Activated CD4-positive, alpha-beta T cell treated with anti-CD3 and anti-CD28 coated beads, Interleukin-2, amount 50 U/mL, for 24 hours (primary cell): ENCODE measurements at regions not wholly inside any gene's neighbourhood (a gene's known extent, or its start where the extent isn't known, plus 50 kb on each side); places are given as distances from the start of the nearest gene placed in this dataset.
"Not testable (repeated sequence)": the region's sequence is repeated elsewhere in the genome, so short reads cannot be mapped to it uniquely, and the experiment has no call there.

Experiments
- DNase-seq, 2 donors: peaks; one replicate each; pipeline ENCODE4 v3.0.0-alpha.2; 2020; ENCODE audit warnings: low read depth in 1 of 2, low spot score in 1 of 2

DNA sequence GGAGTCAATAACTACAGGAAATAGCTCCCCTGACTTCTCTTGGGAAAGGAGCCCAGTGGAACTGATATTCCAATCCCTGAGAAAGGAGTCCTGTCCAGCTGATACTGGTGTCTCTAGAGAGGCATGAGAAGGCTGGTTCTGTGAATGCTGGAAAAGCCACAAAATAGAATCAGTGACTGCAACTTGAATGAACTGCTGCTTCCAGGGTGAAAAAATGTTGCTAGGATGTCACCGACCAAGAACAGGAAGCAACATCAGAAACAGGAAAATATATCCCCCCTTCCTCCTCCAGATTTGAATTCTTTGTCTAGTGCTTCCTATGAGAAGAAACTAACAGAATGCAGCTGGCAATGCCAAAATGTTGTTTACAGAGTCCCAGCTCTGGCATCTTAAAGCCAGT is 269.3 kb upstream of the LYPLAL1 start:
- DNase-seq, result no peak

DNA sequence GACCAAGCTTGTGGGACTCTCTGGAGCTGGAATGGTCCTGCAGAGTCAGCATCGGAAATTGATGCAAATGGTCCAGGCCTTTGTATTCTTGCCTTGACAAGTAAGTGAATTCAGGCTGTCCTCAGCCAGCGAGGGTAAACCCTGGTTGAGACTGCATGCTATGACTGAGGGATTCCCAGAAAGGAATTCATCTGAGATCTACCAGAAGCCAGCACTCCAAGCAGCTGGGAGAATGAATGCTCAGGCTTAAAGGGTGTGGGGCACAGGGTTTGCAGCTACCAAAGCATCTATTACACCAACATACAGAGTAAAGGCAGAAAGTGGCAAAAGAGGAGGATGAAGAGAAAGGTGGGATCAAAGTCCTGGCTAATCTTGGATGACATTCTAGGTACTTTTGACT is 257.0 kb upstream of the LYPLAL1 start:
- no peak for DNase-seq

DNA sequence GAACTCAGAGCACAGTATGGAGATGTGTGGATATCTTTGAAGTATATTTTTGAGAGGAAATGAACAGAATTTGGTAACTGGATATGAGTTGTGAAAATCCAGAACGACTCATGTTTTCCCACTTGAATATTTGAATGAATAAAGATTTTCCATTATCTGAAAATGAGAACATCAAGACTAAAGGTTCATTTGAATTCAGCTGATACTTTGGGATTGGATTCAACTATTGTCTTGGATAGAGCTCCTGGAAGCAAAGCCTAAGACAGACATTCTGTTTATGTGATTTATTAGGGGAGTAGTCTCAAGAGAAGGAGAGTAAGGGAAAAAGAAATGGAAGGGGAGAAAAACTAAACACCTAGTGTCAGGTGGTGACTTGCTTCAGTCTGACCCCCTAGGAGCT is 256.0 kb upstream of the LYPLAL1 start:
- no peak for DNase-seq

DNA sequence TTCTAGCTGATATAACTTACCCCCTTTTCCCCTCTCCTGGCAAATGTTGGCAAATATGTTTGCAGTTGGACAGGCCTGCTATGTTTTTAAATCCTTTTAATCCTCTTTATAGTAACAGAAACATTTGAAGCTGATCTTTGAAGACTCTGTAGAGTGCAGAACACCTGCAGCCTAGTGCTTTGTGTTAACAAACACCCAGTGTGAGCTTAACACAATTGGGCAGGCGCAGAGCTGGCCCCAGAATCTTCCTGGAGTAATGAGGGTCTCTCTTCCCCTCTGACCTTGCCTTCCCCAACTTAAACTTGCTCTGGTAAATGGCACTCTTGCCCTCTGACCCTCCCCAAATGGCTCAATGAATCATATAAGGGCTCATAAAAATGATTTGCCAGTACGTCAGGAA is 247.9 kb upstream of the LYPLAL1 start:
- DNase-seq, result no peak

DNA sequence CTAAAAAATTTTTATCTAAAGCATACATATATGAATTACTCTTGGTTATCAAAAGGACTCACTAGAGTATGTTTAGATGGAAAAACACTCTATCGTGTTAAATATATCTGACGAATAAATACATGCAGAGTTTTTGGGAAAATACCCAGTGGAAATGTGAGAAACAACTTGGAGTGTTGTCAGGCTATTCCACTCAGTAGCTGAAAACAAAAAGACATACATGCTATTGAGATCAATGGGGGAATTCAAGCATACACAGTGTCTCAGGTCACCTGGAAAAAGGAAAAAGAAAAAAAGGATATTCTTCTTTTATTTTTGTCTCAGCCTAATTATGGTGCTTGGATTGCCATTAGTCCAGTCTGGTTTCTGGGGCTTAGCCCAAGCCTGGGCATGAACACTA is 247.0 kb upstream of the LYPLAL1 start:
- no peak for DNase-seq

DNA sequence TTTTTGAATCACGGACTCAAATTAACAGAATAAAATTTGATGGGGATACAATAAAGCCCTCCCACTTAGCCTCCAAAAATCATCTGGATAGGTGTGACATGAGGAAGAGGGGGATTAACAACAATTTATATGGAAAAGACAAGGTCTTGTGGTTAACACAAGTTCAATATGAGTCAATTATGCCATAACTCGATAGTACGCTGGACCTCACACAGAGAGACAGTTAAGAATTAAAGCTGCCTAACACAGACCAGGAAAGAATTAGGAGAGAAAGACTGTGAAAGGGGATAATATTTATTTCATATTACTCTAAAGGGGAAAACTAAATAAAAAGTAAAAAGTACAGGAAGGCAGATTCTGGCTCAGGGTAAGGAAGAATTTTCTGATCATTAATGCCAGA is 243.7 kb upstream of the LYPLAL1 start:
- no peak for DNase-seq

DNA sequence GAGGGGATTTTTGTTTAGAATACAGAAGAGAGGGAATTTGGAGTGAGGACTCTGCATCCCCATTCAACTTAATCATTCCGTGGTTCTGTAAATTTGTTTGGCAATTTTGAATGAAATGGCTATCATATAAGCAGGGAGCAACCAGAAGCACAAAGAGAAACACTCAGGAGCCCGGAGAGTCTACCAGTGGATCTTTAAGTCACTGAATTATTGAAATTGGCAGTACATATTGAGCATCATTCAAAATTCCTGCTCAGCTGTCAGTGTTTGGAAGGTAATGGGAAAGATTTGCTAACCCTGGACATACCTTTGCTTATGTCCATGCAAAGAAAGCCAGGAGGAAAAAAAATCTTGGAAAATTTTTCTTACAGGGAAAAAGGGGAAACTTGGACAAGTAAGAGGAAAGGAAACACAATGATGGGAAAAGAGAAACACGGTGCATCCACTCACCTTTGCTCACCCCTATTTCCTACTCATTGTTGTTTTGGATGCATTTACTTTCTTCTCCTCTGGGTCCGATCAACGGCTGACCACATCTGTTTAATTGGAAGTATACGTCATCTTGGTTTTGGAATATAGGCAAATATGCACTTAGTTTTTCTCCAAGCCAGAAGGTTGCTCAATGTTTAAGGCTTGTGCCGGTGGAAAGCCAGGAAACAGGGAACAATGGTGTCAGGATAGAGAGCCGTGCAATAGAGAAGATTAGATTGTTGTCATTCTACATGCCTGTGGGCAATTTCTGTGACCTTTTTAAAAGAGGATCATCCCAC is 243.0 kb upstream of the LYPLAL1 start:
- no peak for DNase-seq

DNA sequence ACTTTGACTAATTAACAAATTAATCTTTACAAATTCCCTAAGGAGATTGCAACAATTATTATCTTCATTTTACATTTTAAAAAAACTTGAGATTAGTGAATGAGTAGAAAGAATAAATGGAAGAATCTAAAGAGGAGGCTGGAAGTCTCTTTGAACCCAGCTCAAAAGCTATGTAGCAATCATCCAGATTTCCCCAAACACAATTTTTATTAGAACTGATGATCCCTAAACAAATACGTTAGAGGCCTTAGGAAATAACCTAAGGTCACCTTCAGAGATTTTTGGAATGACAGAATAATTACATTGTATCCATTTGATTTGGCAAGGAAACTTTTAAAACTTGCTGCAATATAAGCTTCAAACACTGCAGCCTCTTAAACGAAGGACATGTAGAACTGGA is 242.4 kb upstream of the LYPLAL1 start:
- DNase-seq, result no peak

DNA sequence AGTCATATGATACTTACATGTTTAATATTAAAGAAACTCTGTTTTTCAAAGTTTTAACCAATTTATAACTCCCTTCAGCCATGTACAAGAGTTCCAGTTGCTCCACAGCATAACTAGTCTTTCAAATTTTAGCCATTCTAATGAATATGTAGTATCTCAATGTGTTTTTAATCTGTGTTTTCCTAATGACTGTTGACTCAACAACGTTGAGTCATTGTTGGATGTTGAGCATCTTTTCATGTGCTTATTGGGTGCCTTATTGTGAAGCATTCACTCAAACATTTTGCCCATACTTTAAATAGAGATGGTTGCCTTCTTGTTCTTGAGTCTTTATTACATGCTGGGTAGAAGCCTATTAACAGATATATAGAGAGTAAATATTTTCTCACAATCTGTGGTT is 240.2 kb upstream of the LYPLAL1 start:
- DNase-seq, result no peak

DNA sequence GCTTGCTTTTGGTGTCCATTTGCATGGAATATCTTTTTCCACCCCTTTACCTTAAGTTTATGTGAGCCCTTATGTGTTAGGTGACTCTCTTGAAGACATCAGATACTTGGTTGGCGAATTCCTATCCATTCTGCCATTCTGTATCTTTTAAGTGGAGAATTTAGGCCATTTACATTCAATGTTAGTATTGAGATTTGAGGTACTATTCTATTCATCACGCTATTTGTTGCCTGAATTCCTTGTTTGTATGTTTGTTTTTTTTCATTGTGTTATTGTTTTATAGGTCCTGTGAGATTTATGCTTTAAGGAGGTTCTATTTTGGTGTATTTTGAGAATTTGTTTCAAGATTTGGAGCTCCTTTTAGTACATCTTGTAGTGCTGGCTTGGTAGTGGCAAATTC is 238.3 kb upstream of the LYPLAL1 start:
- not testable (repeated sequence) for DNase-seq

DNA sequence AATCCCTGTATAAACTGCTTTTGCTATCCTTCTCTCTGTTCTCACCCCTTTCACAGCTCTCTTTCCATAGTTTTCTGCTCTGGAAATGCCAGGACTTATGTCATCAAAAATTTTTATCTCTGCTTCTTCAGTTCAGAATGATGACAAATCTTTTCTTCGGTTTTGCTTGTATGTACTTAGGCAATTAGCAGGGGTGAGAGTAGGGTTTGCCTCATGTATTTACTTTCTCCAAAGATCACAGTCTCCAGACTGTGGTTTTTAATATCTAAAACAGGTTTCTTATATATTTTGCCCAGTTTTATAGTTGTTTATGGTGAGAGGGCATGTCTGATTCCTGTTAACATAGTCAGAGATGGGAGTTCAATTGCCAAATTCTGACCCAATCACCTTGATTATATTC is 235.4 kb upstream of the LYPLAL1 start:
- no peak for DNase-seq

DNA sequence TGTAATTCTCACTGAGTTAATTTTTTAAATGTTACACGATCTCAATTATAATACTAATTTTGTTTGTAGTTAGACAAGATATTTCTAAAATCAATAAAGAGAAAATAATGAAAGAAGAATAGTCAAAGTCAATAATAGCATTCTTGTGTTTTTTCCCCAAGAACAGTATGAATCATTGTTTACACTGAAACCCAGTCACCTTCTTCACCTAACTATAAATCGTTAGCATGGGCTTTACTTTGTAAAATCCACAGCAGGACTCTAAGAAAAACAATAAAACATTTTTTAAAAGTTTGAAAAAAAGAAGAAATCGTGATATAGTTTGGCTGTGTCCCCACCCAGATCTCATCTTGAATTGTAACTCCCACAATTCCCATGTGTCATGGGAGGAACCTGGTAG is 234.6 kb upstream of the LYPLAL1 start:
- no peak for DNase-seq

DNA sequence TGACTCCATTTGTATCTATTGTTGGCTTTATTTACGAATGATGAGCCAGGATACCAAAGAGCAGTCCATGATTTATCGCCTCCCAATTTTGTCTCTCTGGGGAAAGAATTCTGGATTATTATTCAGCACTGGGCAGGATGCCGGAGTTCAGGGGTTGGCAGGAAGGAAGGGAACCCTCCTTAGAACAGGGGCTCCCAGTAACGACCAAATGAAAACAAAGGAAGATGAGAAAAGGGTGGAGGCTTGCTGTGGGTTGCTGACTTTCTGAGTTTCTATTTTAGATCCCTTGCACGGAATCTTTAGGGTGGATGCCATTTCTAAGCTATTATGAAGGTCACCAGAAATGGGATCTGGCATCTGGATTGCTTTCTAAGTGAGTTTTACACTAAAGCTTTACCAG is 231.2 kb upstream of the LYPLAL1 start:
- no peak for DNase-seq

DNA sequence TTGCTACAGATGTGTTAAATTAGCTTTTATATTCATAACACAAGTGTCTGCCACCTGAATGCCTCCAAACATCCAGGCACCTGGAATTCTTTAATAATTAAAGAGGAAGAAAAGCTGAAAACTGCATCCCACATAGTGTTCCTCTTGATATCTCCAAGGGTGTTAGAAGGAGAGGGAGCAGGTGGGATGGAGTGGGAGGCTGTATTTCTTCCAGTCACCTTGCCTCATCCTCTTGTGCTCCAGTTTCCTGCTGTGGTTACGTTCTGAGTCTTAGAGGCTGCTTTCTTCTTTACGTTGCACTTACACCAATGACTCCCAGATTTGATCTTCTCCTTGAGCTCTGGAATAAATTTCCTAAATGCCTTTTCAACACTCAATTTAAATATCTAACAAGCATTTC is 230.3 kb upstream of the LYPLAL1 start:
- DNase-seq, result no peak

DNA sequence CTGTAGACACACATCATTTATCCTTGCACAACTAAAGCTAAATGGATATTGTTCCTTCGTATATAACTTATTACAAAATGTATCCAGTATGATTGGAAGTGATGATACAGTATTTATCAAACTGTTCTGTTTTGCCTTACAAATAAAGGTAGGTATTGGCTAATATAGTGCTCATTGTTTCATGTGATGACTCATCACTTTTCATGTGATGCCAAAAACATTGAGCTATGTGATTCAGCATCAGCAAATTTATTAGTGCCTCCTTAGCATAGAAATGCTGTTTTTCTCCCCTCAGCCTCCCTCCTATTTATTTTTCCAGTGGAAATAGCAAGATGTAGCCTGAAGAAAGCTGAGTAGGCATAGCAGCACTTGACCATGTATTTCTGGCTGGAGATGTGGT is 228.6 kb upstream of the LYPLAL1 start:
- DNase-seq, result no peak

DNA sequence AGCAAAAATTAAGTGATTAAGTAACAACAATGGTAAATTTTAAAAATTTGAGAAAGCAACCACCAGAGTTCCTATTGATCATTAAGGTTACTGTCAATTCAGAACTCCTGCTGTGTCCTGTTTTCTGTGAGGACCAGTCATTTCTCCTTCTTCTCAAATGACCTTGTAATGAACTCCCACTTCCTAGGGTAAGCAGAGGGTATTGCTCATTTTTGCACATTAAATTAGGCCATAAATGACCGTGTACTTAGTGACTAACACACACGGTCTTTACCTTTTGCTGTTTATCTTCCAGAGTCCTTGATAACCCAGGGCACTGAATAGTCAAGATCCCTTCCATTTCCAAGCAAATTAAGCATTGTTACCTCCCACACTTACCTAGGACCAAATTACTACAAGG is 227.5 kb upstream of the LYPLAL1 start:
- DNase-seq, result no peak

DNA sequence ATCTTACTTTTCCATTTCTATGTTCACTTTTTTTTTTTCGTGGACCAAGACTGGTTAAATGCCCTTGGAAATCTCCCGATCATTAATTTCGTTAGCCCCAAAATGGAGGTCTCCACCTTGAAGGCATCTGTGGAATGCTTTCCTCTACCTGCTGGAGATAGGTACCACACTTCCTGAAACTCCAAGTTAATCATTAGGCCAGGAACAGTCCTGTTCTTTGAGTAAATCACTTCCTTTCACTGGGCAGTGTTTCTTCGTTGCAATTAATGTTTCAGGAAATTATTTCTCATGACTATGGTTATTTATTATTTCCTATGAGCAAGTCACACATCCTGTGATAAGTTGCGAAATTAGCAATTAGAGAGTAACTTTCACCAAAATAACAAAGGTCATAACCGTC is 225.2 kb upstream of the LYPLAL1 start:
- DNase-seq, result no peak

DNA sequence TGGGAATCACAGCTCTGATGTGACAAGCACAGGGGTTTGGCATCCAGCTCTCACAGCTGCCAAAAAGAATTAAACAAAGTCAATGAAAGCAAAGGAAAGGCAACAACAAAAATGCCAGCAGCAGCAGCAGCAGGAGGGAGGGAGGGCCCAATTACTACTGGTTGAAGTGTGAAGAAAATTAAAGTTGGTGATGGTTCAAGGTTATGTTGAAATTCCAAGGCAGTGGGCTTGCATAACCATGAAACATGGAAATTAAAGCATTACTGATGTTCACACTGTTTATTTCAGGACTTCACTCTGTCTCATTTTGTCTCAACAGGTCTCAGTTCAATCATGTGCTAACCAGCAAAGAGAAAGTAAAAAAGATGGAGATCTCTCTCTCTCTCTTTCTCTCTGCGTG is 220.3 kb upstream of the LYPLAL1 start:
- no peak for DNase-seq

DNA sequence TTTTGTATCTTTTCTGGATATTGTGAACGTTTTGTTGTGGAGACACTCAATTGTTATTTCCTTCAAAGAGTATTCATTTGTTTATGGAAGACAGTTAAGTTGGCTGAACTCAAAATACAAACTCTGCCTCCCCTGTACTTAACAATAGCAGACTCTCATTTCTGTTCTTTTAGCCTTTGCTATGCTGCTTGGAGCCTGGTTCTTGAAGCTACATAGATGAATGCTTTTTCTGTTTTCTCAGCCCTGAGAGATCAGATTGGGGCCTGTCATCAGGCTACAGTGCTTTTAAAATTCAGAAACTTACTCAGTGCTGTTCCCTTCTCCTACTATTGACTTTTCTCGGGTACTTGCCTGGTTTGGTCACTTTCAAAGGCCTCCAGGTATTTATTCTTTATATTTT is 215.7 kb upstream of the LYPLAL1 start:
- DNase-seq, result no peak

DNA sequence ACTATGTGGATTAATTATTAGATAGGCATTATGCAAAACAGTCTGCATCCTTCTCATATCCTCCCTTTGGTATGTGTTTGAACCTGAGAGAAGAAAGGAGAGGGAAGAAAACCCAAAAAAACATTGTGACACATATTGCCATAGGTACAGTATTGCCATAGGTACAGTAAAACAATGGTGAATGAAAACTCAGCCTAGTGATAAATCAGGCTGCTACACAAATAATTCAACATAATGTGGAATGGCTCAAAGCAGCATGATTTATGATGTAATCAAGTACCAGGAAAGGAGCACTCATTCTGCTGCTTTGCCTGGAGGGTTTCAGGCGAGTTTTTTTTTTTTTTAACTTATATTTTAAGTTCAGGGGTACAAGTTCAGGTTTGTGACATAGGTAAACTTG is 213.9 kb upstream of the LYPLAL1 start:
- DNase-seq, result no peak

DNA sequence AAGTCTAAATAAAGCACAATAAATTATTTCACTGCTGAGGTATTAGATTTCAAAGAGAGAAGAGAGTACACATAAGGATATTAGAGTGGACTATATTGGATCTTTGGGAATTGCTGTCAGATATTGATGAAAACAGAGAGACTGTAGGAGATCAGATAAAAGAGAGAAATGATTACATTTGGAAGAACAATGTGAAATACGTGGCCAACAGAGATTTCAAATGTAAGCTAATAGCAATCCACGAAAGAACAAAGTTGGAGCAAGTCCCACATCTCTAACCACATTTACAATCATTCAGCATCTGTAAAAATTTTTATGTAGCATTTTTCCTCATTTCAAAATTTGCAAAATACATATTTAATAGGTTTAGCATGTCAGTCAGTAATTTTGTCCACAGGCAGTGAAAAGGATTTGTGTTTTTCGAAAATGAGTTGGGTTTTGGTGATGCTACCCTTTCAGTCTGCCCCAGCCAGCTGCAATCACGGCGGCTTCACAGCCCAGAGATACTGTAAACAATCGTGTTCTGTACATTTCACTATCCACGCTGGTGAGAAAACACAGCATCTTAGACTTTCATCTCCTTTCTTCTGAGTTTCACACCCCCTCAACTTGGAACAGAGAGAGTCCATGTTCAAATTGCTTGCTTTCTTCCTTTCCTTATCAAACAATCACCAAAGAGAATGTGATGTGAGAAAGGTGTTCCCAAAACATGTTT is 209.1 kb upstream of the LYPLAL1 start:
- DNase-seq, result no peak

DNA sequence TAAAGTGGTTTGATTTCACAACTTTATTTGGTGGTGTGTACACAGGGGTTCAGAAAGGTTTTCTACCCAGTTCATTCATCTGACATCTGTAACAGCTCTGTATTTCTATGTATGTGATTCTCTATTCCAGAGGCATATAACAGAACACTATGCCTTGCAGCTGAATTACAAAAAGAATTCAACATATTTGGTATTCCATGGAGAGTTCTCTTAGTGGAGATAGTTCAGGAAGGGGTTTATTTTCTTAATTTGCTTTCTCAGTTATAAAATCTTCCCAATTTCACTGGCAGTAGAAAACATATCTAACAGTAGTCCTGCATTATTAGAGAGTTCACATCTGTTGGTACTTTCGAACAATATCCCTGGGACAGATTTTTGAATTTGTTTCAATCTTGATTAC is 207.9 kb upstream of the LYPLAL1 start:
- no peak for DNase-seq

DNA sequence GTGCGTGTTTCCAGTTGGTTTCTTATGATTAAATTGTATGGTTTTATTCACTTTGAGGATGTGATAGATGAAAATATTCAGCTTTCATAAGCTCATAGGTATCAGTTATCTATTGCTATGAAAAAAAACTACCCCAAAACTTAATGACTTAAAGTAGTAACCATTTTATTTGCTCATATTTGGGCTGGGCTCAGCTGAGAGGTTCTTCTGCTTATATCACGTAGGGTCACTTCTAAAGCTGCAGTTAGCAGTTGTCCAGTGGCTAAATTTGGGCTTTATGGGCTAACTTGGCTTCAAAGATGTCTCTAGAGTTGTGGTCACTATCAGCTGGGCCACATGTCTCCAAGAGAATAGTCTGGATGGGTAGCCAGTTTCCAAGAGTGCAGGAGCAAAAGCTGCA is 206.4 kb upstream of the LYPLAL1 start:
- DNase-seq, result no peak
